HEK293 (cell line): ENCODE measurements at regions not wholly inside any gene's neighbourhood (a gene's known extent, or its start where the extent isn't known, plus 50 kb on each side); places are given as distances from the start of the nearest gene placed in this dataset.

Source experiments
- IKZF3 ChIP-seq: fragments of 450-650 bp; IDR thresholded peaks from 2 replicates; pipeline ENCODE4 v1.5.0; 2018; ENCODE audit warnings: missing biosample characterization, mild to moderate bottlenecking, missing genetic modification characterization, moderate library complexity
- REST ChIP-seq: fragments of 450-650 bp; formaldehyde crosslinking; IDR thresholded peaks from 2 replicates; pipeline ENCODE4 v1.5.1; 2016; ENCODE audit warnings: missing biosample characterization, missing genetic modification characterization
- SCRT1 ChIP-seq: fragments of 450-650 bp; formaldehyde crosslinking; IDR thresholded peaks from 2 replicates; pipeline ENCODE4 v1.5.1; 2016; ENCODE audit warnings: missing biosample characterization, missing genetic modification characterization, borderline replicate concordance
- YY1 ChIP-seq: fragments of 450-650 bp; formaldehyde crosslinking; IDR thresholded peaks from 2 replicates; pipeline ENCODE4 v1.5.1; 2018; ENCODE audit warnings: missing biosample characterization, missing genetic modification characterization
- ZBTB7A ChIP-seq: fragments of 450-650 bp; formaldehyde crosslinking; IDR thresholded peaks from 2 replicates; pipeline ENCODE4 v1.5.1; 2016; ENCODE audit warnings: low read depth, missing biosample characterization, missing genetic modification characterization
- ZNF423 ChIP-seq: fragments of 450-650 bp; formaldehyde crosslinking; IDR thresholded peaks from 2 replicates; pipeline ENCODE4 v1.5.1; 2016; ENCODE audit warnings: missing biosample characterization, missing genetic modification characterization
- TF ChIP-seq, protein P1 (sequence below): fragments of 450-650 bp; formaldehyde crosslinking; IDR thresholded peaks from 2 replicates; pipeline ENCODE4 v1.5.1; 2016; ENCODE audit warnings: missing biosample characterization, missing genetic modification characterization
- TF ChIP-seq, protein P2 (sequence below): fragments of 450-650 bp; formaldehyde crosslinking; IDR thresholded peaks from 2 replicates; pipeline ENCODE4 v1.5.1; 2016; ENCODE audit warnings: missing biosample characterization, missing genetic modification characterization, low read depth

GRCh38 chr1:29385966-29386365 lies 149.6 kb downstream of the PTPRU start:
- TF ChIP-seq, protein P1, sequence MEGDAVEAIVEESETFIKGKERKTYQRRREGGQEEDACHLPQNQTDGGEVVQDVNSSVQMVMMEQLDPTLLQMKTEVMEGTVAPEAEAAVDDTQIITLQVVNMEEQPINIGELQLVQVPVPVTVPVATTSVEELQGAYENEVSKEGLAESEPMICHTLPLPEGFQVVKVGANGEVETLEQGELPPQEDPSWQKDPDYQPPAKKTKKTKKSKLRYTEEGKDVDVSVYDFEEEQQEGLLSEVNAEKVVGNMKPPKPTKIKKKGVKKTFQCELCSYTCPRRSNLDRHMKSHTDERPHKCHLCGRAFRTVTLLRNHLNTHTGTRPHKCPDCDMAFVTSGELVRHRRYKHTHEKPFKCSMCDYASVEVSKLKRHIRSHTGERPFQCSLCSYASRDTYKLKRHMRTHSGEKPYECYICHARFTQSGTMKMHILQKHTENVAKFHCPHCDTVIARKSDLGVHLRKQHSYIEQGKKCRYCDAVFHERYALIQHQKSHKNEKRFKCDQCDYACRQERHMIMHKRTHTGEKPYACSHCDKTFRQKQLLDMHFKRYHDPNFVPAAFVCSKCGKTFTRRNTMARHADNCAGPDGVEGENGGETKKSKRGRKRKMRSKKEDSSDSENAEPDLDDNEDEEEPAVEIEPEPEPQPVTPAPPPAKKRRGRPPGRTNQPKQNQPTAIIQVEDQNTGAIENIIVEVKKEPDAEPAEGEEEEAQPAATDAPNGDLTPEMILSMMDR (tag by site-specific recombination), result no peak
- TF ChIP-seq, protein P2, sequence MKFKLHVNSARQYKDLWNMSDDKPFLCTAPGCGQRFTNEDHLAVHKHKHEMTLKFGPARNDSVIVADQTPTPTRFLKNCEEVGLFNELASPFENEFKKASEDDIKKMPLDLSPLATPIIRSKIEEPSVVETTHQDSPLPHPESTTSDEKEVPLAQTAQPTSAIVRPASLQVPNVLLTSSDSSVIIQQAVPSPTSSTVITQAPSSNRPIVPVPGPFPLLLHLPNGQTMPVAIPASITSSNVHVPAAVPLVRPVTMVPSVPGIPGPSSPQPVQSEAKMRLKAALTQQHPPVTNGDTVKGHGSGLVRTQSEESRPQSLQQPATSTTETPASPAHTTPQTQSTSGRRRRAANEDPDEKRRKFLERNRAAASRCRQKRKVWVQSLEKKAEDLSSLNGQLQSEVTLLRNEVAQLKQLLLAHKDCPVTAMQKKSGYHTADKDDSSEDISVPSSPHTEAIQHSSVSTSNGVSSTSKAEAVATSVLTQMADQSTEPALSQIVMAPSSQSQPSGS, result no peak
- TF ChIP-seq ZNF423 (tag by site-specific recombination), result no peak
- TF ChIP-seq IKZF3 (tag by site-specific recombination), result no peak
- TF ChIP-seq SCRT1 (tag by site-specific recombination), result no peak
- TF ChIP-seq ZBTB7A (tag by site-specific recombination), result no peak
- no peak for TF ChIP-seq REST (tag by site-specific recombination)
- no peak for TF ChIP-seq YY1 (tag by site-specific recombination)
